HEK293 (cell line): ENCODE measurements at regions not wholly inside any gene's neighbourhood (a gene's known extent, or its start where the extent isn't known, plus 50 kb on each side); places are given as distances from the start of the nearest gene placed in this dataset.

Source experiments
- CTCF ChIA-PET: fragments of 350-600 bp; formaldehyde crosslinking; extraction: SDS; loops from one replicate; lab custom pipeline; 2021; ENCODE audit warnings: antibody characterized with exemption; lab: Yijun Ruan, JAX
- POLR2A ChIA-PET: fragments of 300-600 bp; formaldehyde crosslinking; extraction: SDS; loops from one replicate; lab custom pipeline; 2020; ENCODE audit warnings: antibody characterized with exemption, inconsistent platforms; lab: Yijun Ruan, JAX
- H3K27ac ChIP-seq: fragments of 200-500 bp; sonication (Bioruptor generic); 2 replicates; pipeline ENCODE4 v1.5.1; 2014; ENCODE audit warnings: low read depth, low read length, control low read depth, inconsistent platforms; ENCODE audit errors: extremely low read depth
- H3K36me3 ChIP-seq, 2 experiments: fragments of 200-500 bp in 1 of 2; sonication (Bioruptor generic) in 1 of 2; 1 replicate in 1 of 2; 2 replicates in 1 of 2; pipeline ENCODE4 v1.5.1; 2014 to 2017; ENCODE audit warnings: inconsistent platforms in 2 of 2, low read length in 2 of 2; ENCODE audit not compliant: control insufficient read depth in 2 of 2, insufficient read depth in 1 of 2
- H3K4me1 ChIP-seq: fragments of 200-500 bp; sonication (Bioruptor generic); 2 replicates; pipeline ENCODE4 v1.5.1; 2014; ENCODE audit warnings: mild to moderate bottlenecking, low read length, inconsistent platforms; ENCODE audit not compliant: control insufficient read depth, insufficient read depth
- H3K4me3 ChIP-seq: 2 replicates; pipeline ENCODE4 v1.5.1; 2011; ENCODE audit warnings: low read depth, mild to moderate bottlenecking, control low read depth, low read length, moderate library complexity
- H3K9me3 ChIP-seq: fragments of 200-500 bp; sonication (Bioruptor generic); 2 replicates; pipeline ENCODE4 v1.5.1; 2014; ENCODE audit warnings: low read depth, low read length, inconsistent platforms; ENCODE audit not compliant: control insufficient read depth, insufficient read depth
- GLI4 ChIP-seq: fragments of 450-650 bp; formaldehyde crosslinking; IDR thresholded peaks from 2 replicates; pipeline ENCODE4 v1.5.1; 2016; ENCODE audit warnings: missing biosample characterization, missing genetic modification characterization
- KLF7 ChIP-seq: fragments of 450-650 bp; formaldehyde crosslinking; IDR thresholded peaks from 2 replicates; pipeline ENCODE4 v1.5.1; 2016; ENCODE audit warnings: missing biosample characterization, missing genetic modification characterization, borderline replicate concordance
- PRDM10 ChIP-seq: fragments of 450-650 bp; formaldehyde crosslinking; IDR thresholded peaks from 2 replicates; pipeline ENCODE4 v1.5.1; 2016; ENCODE audit warnings: missing biosample characterization, missing genetic modification characterization
- PRDM4 ChIP-seq: fragments of 450-650 bp; formaldehyde crosslinking; IDR thresholded peaks from 2 replicates; pipeline ENCODE4 v1.5.1; 2017; ENCODE audit warnings: missing biosample characterization, missing genetic modification characterization
- RBAK ChIP-seq: fragments of 450-650 bp; formaldehyde crosslinking; IDR thresholded peaks from 2 replicates; pipeline ENCODE4 v1.5.1; 2016; ENCODE audit warnings: missing biosample characterization, missing genetic modification characterization
- SALL2 ChIP-seq: fragments of 450-650 bp; formaldehyde crosslinking; IDR thresholded peaks from 2 replicates; pipeline ENCODE4 v1.5.0; 2017; ENCODE audit warnings: missing biosample characterization, mild to moderate bottlenecking, missing genetic modification characterization, borderline replicate concordance
- SCRT2 ChIP-seq: fragments of 450-650 bp; formaldehyde crosslinking; IDR thresholded peaks from 2 replicates; pipeline ENCODE4 v1.5.1; 2016; ENCODE audit warnings: missing biosample characterization, missing genetic modification characterization
- ZBTB1 ChIP-seq: fragments of 450-650 bp; formaldehyde crosslinking; IDR thresholded peaks from 2 replicates; pipeline ENCODE4 v1.5.1; 2016; ENCODE audit warnings: missing biosample characterization, missing genetic modification characterization
- ZBTB7A ChIP-seq: fragments of 450-650 bp; formaldehyde crosslinking; IDR thresholded peaks from 2 replicates; pipeline ENCODE4 v1.5.1; 2016; ENCODE audit warnings: low read depth, missing biosample characterization, missing genetic modification characterization
- ZFP3 ChIP-seq: fragments of 450-650 bp; formaldehyde crosslinking; IDR thresholded peaks from 2 replicates; pipeline ENCODE4 v1.5.1; 2016; ENCODE audit warnings: low read depth, missing biosample characterization, missing genetic modification characterization
- ZIC2 ChIP-seq: fragments of 450-650 bp; formaldehyde crosslinking; IDR thresholded peaks from 2 replicates; pipeline ENCODE4 v1.5.1; 2016; ENCODE audit warnings: missing biosample characterization, missing genetic modification characterization
- ZNF138 ChIP-seq: fragments of 450-650 bp; formaldehyde crosslinking; IDR thresholded peaks from 2 replicates; pipeline ENCODE4 v1.5.1; 2016; ENCODE audit warnings: missing biosample characterization, missing genetic modification characterization, borderline replicate concordance
- ZNF223 ChIP-seq: fragments of 450-650 bp; formaldehyde crosslinking; IDR thresholded peaks from 2 replicates; pipeline ENCODE4 v1.5.1; 2016; ENCODE audit warnings: missing biosample characterization, missing genetic modification characterization
- ZNF24 ChIP-seq: fragments of 450-650 bp; formaldehyde crosslinking; IDR thresholded peaks from 2 replicates; pipeline ENCODE4 v1.5.1; 2016; ENCODE audit warnings: missing biosample characterization, missing genetic modification characterization
- ZNF248 ChIP-seq: fragments of 450-650 bp; formaldehyde crosslinking; IDR thresholded peaks from 2 replicates; pipeline ENCODE4 v1.5.1; 2017; ENCODE audit warnings: missing biosample characterization, missing genetic modification characterization
- ZNF292 ChIP-seq: fragments of 450-650 bp; formaldehyde crosslinking; IDR thresholded peaks from 2 replicates; pipeline ENCODE4 v1.5.1; 2016; ENCODE audit warnings: low read depth, missing biosample characterization, missing genetic modification characterization, borderline replicate concordance
- ZNF394 ChIP-seq: fragments of 450-650 bp; formaldehyde crosslinking; IDR thresholded peaks from 2 replicates; pipeline ENCODE4 v1.5.1; 2016; ENCODE audit warnings: missing biosample characterization, missing genetic modification characterization, mild to moderate bottlenecking, moderate library complexity, borderline replicate concordance
- ZNF433 ChIP-seq: fragments of 450-650 bp; formaldehyde crosslinking; IDR thresholded peaks from 2 replicates; pipeline ENCODE4 v1.5.1; 2016; ENCODE audit warnings: missing biosample characterization, missing genetic modification characterization, low read depth
- ZNF48 ChIP-seq: fragments of 450-650 bp; formaldehyde crosslinking; IDR thresholded peaks from 2 replicates; pipeline ENCODE4 v1.5.1; 2016; ENCODE audit warnings: missing biosample characterization, missing genetic modification characterization
- ZNF488 ChIP-seq: fragments of 450-650 bp; formaldehyde crosslinking; IDR thresholded peaks from 2 replicates; pipeline ENCODE4 v1.5.1; 2016; ENCODE audit warnings: missing biosample characterization, missing genetic modification characterization
- ZNF501 ChIP-seq: fragments of 450-650 bp; formaldehyde crosslinking; IDR thresholded peaks from 2 replicates; pipeline ENCODE4 v1.5.1; 2016; ENCODE audit warnings: missing biosample characterization, missing genetic modification characterization
- ZNF513 ChIP-seq: fragments of 450-650 bp; IDR thresholded peaks from 2 replicates; pipeline ENCODE4 v1.5.1; 2018; ENCODE audit warnings: missing biosample characterization, missing genetic modification characterization
- ZNF514 ChIP-seq: fragments of 450-650 bp; formaldehyde crosslinking; IDR thresholded peaks from 2 replicates; pipeline ENCODE4 v1.5.1; 2016; ENCODE audit warnings: missing biosample characterization, missing genetic modification characterization
- ZNF529 ChIP-seq: fragments of 450-650 bp; formaldehyde crosslinking; IDR thresholded peaks from 2 replicates; pipeline ENCODE4 v1.5.1; 2017; ENCODE audit warnings: missing genetic modification characterization, missing biosample characterization; ENCODE audit not compliant: insufficient replicate concordance
- ZNF585B ChIP-seq: fragments of 450-650 bp; formaldehyde crosslinking; IDR thresholded peaks from 2 replicates; pipeline ENCODE4 v1.5.1; 2016; ENCODE audit warnings: missing biosample characterization, missing genetic modification characterization
- ZNF596 ChIP-seq: fragments of 450-650 bp; IDR thresholded peaks from 2 replicates; pipeline ENCODE4 v1.5.0; 2018; ENCODE audit warnings: missing biosample characterization, mild to moderate bottlenecking, missing genetic modification characterization, moderate library complexity
- ZNF670 ChIP-seq: fragments of 450-650 bp; formaldehyde crosslinking; IDR thresholded peaks from 2 replicates; pipeline ENCODE4 v1.5.1; 2016; ENCODE audit warnings: missing biosample characterization, missing genetic modification characterization, low read depth
- ZNF791 ChIP-seq: fragments of 450-650 bp; formaldehyde crosslinking; IDR thresholded peaks from 2 replicates; pipeline ENCODE4 v1.5.1; 2016; ENCODE audit warnings: missing biosample characterization, missing genetic modification characterization
- ZSCAN16 ChIP-seq: fragments of 450-650 bp; formaldehyde crosslinking; IDR thresholded peaks from 2 replicates; pipeline ENCODE4 v1.5.1; 2016; ENCODE audit warnings: missing biosample characterization, missing genetic modification characterization
- ZSCAN30 ChIP-seq: fragments of 450-650 bp; IDR thresholded peaks from 2 replicates; pipeline ENCODE4 v1.5.1; 2018; ENCODE audit warnings: missing biosample characterization, mild to moderate bottlenecking, missing genetic modification characterization, moderate library complexity

GRCh38 chr17:27983853-27984252 lies 58.6 kb upstream of the NLK start:
- TF ChIP-seq ZNF292 (no peak), ZNF596 (tag by site-specific recombination) (no peak), ZNF223 (no peak), ZNF529 (tag by site-specific recombination) (no peak), ZNF670 (tag by site-specific recombination) (no peak), ZFP3 (tag by site-specific recombination) (no peak), SALL2 (tag by site-specific recombination) (no peak), ZIC2 (tag by site-specific recombination) (no peak), ZNF394 (no peak), ZNF513 (no peak), ZNF501 (tag by site-specific recombination) (no peak), ZBTB1 (tag by site-specific recombination) (no peak), ZNF585B (tag by site-specific recombination) (no peak), GLI4 (tag by site-specific recombination) (no peak), ZNF48 (tag by site-specific recombination) (no peak), ZNF248 (tag by site-specific recombination) (no peak), ZNF433 (no peak), ZNF138 (tag by site-specific recombination) (no peak), KLF7 (tag by site-specific recombination) (no peak), ZNF488 (no peak)

GRCh38 chr17:27984404-27984803 lies 58.1 kb upstream of the NLK start:
- Histone ChIP-seq H3K27ac (no peak overlapping the region), H3K36me3 (no peaks in the 10 kb centered on the region), H3K4me3 (no peak overlapping the region), H3K4me1 (no peaks in the 10 kb centered on the region), H3K9me3 (no peaks in the 10 kb centered on the region)
- ChIA-PET CTCF (no interaction called here), POLR2A (interaction anchor here (0.7 kb wide), 1 partner anchor 808 kb away, joined by 4 read pairs; no protein-coding TSS in a partner anchor)
- no peak for TF ChIP-seq ZSCAN16 (tag by site-specific recombination)
- no peak for TF ChIP-seq ZBTB7A (tag by site-specific recombination)
- no peak for TF ChIP-seq ZNF585B (tag by site-specific recombination)
- TF ChIP-seq ZSCAN30 (tag by site-specific recombination) = no peak
- TF ChIP-seq SCRT2 (tag by site-specific recombination) = no peak
- TF ChIP-seq PRDM10 (tag by site-specific recombination) = no peak
- no peak for TF ChIP-seq PRDM4 (tag by site-specific recombination)
- TF ChIP-seq RBAK = no peak
- TF ChIP-seq ZNF514 (tag by site-specific recombination) = no peak
- no peak for TF ChIP-seq ZNF791 (tag by site-specific recombination)
- TF ChIP-seq ZNF24 (tag by site-specific recombination) = no peak

More at GRCh38 chr17:27983853-27984252, 58.6 kb upstream of the NLK start:
- CTCF ChIA-PET = interaction anchor here (0.6 kb wide), 1 partner anchor 151 kb away, joined by 4 read pairs; no protein-coding TSS in a partner anchor
- no peak overlapping the region for H3K27ac ChIP-seq
- H3K9me3 ChIP-seq = no peaks in the 10 kb centered on the region
- H3K36me3 ChIP-seq = no peaks in the 10 kb centered on the region
- H3K4me1 ChIP-seq = no peaks in the 10 kb centered on the region
- no peak overlapping the region for H3K4me3 ChIP-seq
- POLR2A ChIA-PET = interaction anchor here (0.7 kb wide), 1 partner anchor 808 kb away, joined by 4 read pairs; no protein-coding TSS in a partner anchor
